WTC11 (cell line): ENCODE measurements at regions not wholly inside any gene's neighbourhood (a gene's known extent, or its start where the extent isn't known, plus 50 kb on each side); places are given as distances from the start of the nearest gene placed in this dataset.
"Not testable (repeated sequence)": the region's sequence is repeated elsewhere in the genome, so short reads cannot be mapped to it uniquely, and the experiment has no call there.

Source experiments
- ATAC-seq: fragments of 200-7000 bp; cut with Tn5 transposase; 2 replicates; pipeline ENCODE4 v1.10.0; 2021; ENCODE audit warnings: mild to moderate bottlenecking, moderate library complexity
- CTCF ChIA-PET: fragments of 300-600 bp; sonication (Branson Sonifier 250); formaldehyde crosslinking; loops from one replicate; lab custom pipeline; 2021; ENCODE audit warnings: antibody characterized with exemption; lab: Charles Lee
- POLR2A ChIA-PET: fragments of 350-600 bp; sonication (Branson Sonifier 250); formaldehyde crosslinking; loops from one replicate; lab custom pipeline; 2021; ENCODE audit warnings: antibody characterized with exemption; lab: Charles Lee
- DNase-seq: peaks from one replicate; pipeline ENCODE4 v3.0.0; 2021; ENCODE audit warnings: low spot score
- H3K27ac Mint-ChIP-seq: 2 replicates; pipeline ENCODE4 v1.8.0; 2021; ENCODE audit warnings: mixed read lengths
- H3K27me3 Mint-ChIP-seq: 2 replicates; pipeline ENCODE4 v1.8.0; 2021; ENCODE audit warnings: low read depth, mild to moderate bottlenecking, moderate library complexity, mixed read lengths
- H3K36me3 Mint-ChIP-seq: 2 replicates; pipeline ENCODE4 v1.8.0; 2021; ENCODE audit warnings: mixed read lengths
- H3K4me1 Mint-ChIP-seq: 2 replicates; pipeline ENCODE4 v1.8.0; 2022; ENCODE audit warnings: mixed read lengths
- H3K4me3 Mint-ChIP-seq: 2 replicates; pipeline ENCODE4 v1.8.0; 2021; ENCODE audit warnings: mild to moderate bottlenecking, moderate library complexity, mixed read lengths
- H3K9me3 Mint-ChIP-seq: 2 replicates; pipeline ENCODE4 v1.8.0; 2021; ENCODE audit warnings: mixed read lengths
- OVOL2 ChIP-seq: fragments of 250-450 bp; sonication (Bioruptor Pico); IDR thresholded peaks from 2 replicates; pipeline ENCODE4 v1.9.0; 2021; ENCODE audit warnings: mild to moderate bottlenecking, borderline replicate concordance
- TEAD1 ChIP-seq: sonication (generic); formaldehyde crosslinking; IDR thresholded peaks from 2 replicates; pipeline ENCODE4 v1.8.0; 2022; ENCODE audit warnings: mild to moderate bottlenecking, missing genetic modification reagents
- ZNF138 ChIP-seq: sonication (generic); formaldehyde crosslinking; conservative IDR thresholded peaks from 2 replicates; pipeline ENCODE4 v1.8.1; 2022; ENCODE audit warnings: mild to moderate bottlenecking, moderate library complexity, missing genetic modification reagents
- ZNF416 ChIP-seq: fragments of 250-450 bp; sonication (Bioruptor Pico); IDR thresholded peaks from 2 replicates; pipeline ENCODE4 v1.9.0; 2021; ENCODE audit warnings: mild to moderate bottlenecking, inconsistent platforms
- ZNF671 ChIP-seq: fragments of 250-450 bp; sonication (Bioruptor Pico); IDR thresholded peaks from 2 replicates; pipeline ENCODE4 v1.8.0; 2021; ENCODE audit warnings: mild to moderate bottlenecking
- TF ChIP-seq, protein P1 (sequence below): fragments of 250-450 bp; sonication (Bioruptor Pico); IDR thresholded peaks from 2 replicates; pipeline ENCODE4 v1.9.0; 2021; ENCODE audit warnings: mild to moderate bottlenecking, borderline replicate concordance
- TF ChIP-seq, protein P2 (sequence below): sonication (generic); formaldehyde crosslinking; IDR thresholded peaks from 2 replicates; pipeline ENCODE4 v1.8.0; 2023; ENCODE audit warnings: missing genetic modification reagents, mild to moderate bottlenecking, borderline replicate concordance
- TF ChIP-seq, protein P3 (sequence below): sonication (generic); formaldehyde crosslinking; IDR thresholded peaks from 2 replicates; pipeline ENCODE4 v1.8.1; 2023; ENCODE audit warnings: mild to moderate bottlenecking, missing genetic modification reagents, borderline replicate concordance
- TF ChIP-seq, protein P4 (sequence below): sonication (generic); formaldehyde crosslinking; IDR thresholded peaks from 2 replicates; pipeline ENCODE4 v1.8.0; 2022; ENCODE audit warnings: mild to moderate bottlenecking, missing genetic modification reagents
- TF ChIP-seq, protein P5 (sequence below): fragments of 250-450 bp; sonication (Bioruptor Pico); IDR thresholded peaks from 2 replicates; pipeline ENCODE4 v1.9.0; 2021; ENCODE audit warnings: mild to moderate bottlenecking
- TF ChIP-seq, protein P6 (sequence below): sonication (generic); formaldehyde crosslinking; IDR thresholded peaks from 2 replicates; pipeline ENCODE4 v1.8.0; 2023; ENCODE audit warnings: missing genetic modification reagents

DNA sequence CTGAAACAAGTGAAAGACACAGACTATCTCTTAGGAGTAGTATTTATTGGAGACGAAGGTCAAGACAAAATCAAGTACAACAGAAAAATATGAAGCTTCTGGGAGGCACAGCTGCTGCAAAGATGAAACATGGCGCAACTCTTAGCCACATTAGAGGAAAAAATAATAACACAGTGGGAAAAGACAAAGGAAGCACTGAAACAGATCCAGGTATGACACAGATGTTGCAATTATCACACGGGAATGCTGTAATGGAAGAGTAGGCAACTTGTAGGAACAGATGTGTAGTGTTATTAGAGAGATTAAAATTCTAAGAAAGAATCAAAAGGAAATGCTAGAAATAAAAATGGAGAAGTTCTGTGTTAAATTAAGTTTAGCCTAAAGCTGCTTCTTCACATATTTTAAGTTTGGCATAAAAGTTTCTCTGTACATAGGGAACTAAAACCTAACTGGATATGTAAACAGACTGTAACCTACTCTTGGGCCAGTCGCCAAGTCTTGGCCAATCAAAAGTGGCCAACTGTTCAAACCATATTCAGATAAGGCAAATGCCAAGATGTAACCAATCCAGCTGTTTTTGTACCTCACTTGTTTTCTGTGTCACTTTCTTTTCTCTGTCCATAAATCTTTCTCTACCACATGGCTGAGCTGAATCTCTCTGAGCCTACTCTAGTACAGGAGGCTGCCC is 1132.0 kb upstream of the LRRTM3 start:
- Mint-ChIP-seq H3K4me1 (peaks cover 14% of the 10 kb centered on the region), H3K27ac (no peak overlapping the region), H3K9me3 (no peaks in the 10 kb centered on the region; the same call in 1 of the 2 replicates), H3K36me3 (no peaks in the 10 kb centered on the region), H3K27me3 (no peaks in the 10 kb centered on the region), H3K4me3 (no peak overlapping the region)
- CTCF ChIA-PET, result no interaction called here
- TF ChIP-seq ZNF416 (no peak), ZNF671 (no peak), OVOL2 (CRISPR knock-in tag) (no peak), TEAD1 (no peak), ZNF138 (CRISPR knock-in tag) (no peak)
- TF ChIP-seq, protein P1, sequence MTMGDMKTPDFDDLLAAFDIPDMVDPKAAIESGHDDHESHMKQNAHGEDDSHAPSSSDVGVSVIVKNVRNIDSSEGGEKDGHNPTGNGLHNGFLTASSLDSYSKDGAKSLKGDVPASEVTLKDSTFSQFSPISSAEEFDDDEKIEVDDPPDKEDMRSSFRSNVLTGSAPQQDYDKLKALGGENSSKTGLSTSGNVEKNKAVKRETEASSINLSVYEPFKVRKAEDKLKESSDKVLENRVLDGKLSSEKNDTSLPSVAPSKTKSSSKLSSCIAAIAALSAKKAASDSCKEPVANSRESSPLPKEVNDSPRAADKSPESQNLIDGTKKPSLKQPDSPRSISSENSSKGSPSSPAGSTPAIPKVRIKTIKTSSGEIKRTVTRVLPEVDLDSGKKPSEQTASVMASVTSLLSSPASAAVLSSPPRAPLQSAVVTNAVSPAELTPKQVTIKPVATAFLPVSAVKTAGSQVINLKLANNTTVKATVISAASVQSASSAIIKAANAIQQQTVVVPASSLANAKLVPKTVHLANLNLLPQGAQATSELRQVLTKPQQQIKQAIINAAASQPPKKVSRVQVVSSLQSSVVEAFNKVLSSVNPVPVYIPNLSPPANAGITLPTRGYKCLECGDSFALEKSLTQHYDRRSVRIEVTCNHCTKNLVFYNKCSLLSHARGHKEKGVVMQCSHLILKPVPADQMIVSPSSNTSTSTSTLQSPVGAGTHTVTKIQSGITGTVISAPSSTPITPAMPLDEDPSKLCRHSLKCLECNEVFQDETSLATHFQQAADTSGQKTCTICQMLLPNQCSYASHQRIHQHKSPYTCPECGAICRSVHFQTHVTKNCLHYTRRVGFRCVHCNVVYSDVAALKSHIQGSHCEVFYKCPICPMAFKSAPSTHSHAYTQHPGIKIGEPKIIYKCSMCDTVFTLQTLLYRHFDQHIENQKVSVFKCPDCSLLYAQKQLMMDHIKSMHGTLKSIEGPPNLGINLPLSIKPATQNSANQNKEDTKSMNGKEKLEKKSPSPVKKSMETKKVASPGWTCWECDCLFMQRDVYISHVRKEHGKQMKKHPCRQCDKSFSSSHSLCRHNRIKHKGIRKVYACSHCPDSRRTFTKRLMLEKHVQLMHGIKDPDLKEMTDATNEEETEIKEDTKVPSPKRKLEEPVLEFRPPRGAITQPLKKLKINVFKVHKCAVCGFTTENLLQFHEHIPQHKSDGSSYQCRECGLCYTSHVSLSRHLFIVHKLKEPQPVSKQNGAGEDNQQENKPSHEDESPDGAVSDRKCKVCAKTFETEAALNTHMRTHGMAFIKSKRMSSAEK (CRISPR knock-in tag), result no peak
- TF ChIP-seq, protein P2, sequence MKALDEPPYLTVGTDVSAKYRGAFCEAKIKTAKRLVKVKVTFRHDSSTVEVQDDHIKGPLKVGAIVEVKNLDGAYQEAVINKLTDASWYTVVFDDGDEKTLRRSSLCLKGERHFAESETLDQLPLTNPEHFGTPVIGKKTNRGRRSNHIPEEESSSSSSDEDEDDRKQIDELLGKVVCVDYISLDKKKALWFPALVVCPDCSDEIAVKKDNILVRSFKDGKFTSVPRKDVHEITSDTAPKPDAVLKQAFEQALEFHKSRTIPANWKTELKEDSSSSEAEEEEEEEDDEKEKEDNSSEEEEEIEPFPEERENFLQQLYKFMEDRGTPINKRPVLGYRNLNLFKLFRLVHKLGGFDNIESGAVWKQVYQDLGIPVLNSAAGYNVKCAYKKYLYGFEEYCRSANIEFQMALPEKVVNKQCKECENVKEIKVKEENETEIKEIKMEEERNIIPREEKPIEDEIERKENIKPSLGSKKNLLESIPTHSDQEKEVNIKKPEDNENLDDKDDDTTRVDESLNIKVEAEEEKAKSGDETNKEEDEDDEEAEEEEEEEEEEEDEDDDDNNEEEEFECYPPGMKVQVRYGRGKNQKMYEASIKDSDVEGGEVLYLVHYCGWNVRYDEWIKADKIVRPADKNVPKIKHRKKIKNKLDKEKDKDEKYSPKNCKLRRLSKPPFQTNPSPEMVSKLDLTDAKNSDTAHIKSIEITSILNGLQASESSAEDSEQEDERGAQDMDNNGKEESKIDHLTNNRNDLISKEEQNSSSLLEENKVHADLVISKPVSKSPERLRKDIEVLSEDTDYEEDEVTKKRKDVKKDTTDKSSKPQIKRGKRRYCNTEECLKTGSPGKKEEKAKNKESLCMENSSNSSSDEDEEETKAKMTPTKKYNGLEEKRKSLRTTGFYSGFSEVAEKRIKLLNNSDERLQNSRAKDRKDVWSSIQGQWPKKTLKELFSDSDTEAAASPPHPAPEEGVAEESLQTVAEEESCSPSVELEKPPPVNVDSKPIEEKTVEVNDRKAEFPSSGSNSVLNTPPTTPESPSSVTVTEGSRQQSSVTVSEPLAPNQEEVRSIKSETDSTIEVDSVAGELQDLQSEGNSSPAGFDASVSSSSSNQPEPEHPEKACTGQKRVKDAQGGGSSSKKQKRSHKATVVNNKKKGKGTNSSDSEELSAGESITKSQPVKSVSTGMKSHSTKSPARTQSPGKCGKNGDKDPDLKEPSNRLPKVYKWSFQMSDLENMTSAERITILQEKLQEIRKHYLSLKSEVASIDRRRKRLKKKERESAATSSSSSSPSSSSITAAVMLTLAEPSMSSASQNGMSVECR (CRISPR knock-in tag), result no peak
- TF ChIP-seq, protein P3, sequence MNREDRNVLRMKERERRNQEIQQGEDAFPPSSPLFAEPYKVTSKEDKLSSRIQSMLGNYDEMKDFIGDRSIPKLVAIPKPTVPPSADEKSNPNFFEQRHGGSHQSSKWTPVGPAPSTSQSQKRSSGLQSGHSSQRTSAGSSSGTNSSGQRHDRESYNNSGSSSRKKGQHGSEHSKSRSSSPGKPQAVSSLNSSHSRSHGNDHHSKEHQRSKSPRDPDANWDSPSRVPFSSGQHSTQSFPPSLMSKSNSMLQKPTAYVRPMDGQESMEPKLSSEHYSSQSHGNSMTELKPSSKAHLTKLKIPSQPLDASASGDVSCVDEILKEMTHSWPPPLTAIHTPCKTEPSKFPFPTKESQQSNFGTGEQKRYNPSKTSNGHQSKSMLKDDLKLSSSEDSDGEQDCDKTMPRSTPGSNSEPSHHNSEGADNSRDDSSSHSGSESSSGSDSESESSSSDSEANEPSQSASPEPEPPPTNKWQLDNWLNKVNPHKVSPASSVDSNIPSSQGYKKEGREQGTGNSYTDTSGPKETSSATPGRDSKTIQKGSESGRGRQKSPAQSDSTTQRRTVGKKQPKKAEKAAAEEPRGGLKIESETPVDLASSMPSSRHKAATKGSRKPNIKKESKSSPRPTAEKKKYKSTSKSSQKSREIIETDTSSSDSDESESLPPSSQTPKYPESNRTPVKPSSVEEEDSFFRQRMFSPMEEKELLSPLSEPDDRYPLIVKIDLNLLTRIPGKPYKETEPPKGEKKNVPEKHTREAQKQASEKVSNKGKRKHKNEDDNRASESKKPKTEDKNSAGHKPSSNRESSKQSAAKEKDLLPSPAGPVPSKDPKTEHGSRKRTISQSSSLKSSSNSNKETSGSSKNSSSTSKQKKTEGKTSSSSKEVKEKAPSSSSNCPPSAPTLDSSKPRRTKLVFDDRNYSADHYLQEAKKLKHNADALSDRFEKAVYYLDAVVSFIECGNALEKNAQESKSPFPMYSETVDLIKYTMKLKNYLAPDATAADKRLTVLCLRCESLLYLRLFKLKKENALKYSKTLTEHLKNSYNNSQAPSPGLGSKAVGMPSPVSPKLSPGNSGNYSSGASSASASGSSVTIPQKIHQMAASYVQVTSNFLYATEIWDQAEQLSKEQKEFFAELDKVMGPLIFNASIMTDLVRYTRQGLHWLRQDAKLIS (CRISPR knock-in tag), result no peak
- TF ChIP-seq, protein P4, sequence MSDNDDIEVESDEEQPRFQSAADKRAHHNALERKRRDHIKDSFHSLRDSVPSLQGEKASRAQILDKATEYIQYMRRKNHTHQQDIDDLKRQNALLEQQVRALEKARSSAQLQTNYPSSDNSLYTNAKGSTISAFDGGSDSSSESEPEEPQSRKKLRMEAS (CRISPR knock-in tag), result no peak
- TF ChIP-seq, protein P5, sequence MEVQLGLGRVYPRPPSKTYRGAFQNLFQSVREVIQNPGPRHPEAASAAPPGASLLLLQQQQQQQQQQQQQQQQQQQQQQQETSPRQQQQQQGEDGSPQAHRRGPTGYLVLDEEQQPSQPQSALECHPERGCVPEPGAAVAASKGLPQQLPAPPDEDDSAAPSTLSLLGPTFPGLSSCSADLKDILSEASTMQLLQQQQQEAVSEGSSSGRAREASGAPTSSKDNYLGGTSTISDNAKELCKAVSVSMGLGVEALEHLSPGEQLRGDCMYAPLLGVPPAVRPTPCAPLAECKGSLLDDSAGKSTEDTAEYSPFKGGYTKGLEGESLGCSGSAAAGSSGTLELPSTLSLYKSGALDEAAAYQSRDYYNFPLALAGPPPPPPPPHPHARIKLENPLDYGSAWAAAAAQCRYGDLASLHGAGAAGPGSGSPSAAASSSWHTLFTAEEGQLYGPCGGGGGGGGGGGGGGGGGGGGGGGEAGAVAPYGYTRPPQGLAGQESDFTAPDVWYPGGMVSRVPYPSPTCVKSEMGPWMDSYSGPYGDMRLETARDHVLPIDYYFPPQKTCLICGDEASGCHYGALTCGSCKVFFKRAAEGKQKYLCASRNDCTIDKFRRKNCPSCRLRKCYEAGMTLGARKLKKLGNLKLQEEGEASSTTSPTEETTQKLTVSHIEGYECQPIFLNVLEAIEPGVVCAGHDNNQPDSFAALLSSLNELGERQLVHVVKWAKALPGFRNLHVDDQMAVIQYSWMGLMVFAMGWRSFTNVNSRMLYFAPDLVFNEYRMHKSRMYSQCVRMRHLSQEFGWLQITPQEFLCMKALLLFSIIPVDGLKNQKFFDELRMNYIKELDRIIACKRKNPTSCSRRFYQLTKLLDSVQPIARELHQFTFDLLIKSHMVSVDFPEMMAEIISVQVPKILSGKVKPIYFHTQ, result no peak
- TF ChIP-seq, protein P6, sequence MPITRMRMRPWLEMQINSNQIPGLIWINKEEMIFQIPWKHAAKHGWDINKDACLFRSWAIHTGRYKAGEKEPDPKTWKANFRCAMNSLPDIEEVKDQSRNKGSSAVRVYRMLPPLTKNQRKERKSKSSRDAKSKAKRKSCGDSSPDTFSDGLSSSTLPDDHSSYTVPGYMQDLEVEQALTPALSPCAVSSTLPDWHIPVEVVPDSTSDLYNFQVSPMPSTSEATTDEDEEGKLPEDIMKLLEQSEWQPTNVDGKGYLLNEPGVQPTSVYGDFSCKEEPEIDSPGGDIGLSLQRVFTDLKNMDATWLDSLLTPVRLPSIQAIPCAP (CRISPR knock-in tag), result no peak
- POLR2A ChIA-PET, result no interaction called here
- no peak for DNase-seq
- ATAC-seq, result no peak

DNA sequence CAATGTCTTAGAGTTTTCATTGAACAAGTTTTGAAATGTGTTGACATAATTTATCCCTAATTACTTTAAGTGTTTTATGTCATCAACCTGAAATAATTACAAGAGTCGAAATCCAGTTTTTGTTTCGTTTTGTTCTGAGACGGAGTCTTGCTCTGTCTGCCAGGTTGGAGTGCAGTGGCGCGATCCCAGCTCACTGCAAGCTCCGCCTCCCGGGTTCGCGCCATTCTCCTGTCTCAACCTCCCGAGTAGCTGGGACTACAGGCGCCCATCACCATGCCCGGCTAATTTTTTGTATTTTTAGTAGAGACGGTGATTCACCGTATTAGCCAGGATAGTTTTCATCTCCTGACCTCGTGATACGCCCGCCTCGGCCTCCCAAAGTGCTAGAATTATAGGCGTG is 1131.0 kb upstream of the LRRTM3 start:
- ATAC-seq, H3K4me3 Mint-ChIP-seq, H3K36me3 Mint-ChIP-seq, CTCF ChIA-PET, H3K27ac Mint-ChIP-seq, H3K9me3 Mint-ChIP-seq, DNase-seq, H3K27me3 Mint-ChIP-seq: not testable (repeated sequence)
- H3K4me1 Mint-ChIP-seq, result peaks cover 14% of the 10 kb centered on the region
- POLR2A ChIA-PET, result interaction anchor here (0.9 kb wide), 1 partner anchor 28 kb away, joined by 6 read pairs; no protein-coding TSS in a partner anchor
